DLD1 (cell line): ENCODE measurements at regions not wholly inside any gene's neighbourhood (a gene's known extent, or its start where the extent isn't known, plus 50 kb on each side); places are given as distances from the start of the nearest gene placed in this dataset.
"Not testable (repeated sequence)": the region's sequence is repeated elsewhere in the genome, so short reads cannot be mapped to it uniquely, and the experiment has no call there.

Source experiments
- in situ Hi-C: cut with HindIII; loops from 2 replicates; pipeline ENCODE4 v1.10.0; 2017; ENCODE audit warnings: low sequenced_read_pairs

DNA sequence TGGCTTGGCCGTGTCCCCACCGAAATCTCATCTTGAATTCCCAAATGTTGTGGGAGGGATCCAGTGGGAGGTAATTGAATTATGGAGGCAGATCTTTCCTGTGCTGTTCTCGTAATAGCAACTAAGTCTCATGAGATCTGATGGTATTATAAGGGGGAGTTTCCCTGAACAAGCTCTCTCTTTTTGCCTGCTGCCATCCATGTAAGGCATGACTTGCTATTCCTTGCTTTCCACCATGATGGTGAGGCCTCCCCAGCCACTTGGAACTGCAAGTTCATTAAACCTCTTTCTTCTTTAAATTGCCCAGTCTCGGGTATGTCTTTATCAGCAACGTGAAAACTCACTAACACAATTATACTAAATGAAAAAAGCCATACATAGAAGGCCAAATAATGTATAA lies 101.3 kb upstream of the LYPLAL1 start:
- in situ Hi-C loops: no loop called here

DNA sequence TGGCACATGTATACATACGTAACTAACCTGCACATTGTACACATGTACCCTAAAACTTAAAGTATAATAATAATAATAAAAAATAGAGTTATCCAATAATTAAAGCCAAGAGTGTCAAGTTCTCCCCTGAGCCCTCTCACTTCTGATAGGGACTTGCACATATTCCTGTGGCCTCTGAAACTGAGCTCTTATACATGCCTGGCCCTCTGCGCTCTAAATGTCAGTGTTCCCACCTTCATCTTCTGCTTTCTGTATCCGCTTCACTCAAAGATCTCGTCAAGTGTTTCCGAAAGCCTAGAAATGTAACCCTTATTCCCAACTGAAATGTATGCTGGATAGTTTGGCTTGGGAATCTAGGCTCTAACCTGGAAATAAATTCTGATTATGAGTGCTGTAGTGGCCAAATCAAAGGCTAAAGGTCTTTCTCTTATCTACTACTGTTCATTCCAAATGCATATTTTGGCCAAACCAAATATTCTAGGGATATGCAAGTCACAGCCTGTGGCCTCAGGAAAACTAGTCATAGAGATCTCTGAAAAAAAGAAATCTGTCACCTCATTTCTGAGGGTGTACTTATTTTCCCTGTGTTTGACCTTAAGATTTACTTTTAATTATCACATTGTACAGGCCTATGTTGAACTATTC lies 99.5 kb upstream of the LYPLAL1 start:
- in situ Hi-C loops: no loop called here

DNA sequence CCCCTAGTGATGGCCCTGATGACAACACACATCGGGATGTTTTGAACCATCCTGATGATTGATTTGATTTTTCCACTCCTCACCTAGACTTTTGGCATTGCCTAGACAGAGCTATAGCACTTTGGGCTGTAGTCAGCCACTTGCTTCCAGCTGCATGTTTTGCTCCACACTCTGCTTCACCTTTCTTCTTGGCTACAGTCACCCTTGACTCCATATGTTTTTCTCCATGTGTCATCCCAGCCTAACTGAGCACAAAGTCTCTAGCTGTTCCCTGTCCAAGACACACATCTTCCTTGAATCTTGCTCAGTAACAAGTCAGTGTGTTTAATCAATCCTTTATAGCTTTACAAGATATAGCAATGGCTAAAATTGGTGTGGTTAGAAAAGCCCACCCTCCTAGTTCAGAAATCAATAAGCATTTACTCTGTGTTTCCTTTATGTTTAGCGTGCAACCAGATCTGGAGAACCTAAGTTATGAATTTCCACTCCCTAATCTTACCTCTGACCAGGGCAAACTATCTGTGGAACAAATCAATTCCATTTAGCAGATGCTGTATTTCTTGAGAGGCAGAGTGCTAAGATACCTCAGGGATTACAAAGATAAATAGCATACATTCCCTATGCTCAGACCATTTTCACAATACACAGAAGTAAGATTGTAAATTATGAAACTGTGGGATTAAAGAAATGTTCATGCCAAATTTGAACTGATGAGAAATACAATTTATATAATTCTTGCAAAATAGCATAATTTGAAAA lies 98.4 kb upstream of the LYPLAL1 start:
- in situ Hi-C loops: no loop called here

DNA sequence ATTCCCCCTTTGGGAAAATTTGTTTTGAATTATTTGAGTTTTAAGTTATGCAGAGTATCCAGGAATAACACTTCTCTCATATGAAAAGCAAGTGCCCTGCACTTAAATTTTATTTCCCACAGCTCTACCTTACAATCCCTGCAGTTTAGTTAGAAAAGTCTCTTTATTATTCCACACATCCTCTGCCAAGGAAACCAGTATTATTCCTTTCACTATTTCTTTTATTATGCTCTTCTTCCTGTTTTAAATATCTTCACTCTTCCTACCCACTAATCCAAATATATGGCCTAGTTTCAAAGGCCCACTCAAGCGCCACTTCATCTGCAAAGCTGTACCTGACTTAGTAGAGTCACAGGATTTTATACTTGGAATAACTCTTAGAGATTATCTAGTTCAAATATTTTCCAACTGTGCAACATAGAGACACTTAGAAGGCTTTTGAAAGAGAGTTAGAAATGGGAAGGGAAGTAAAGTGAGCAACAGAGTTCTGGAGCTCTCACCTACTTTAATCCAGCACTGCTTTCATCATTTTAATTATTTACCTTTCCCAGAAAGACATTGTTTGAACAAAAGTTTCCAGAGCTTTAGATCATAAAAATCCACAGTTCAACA lies 97.2 kb upstream of the LYPLAL1 start:
- in situ Hi-C loops: no loop called here

DNA sequence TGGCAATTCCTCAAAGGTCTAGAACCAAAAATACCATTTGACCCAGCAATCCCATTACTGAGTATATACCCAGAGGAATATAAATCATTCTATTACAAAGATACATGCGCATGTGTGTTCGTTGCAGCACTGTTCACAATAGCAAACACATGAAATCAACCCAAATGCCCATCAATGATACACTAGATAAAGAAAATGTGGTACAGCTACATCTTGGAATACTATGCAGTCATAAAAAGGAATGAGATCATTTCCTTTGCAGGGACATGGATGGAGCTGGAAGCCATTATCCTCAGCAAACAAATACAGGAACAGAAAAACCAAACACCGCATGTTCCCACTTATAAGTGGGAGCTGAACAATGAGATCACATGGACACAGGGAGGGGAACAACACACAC lies 95.9 kb upstream of the LYPLAL1 start:
- in situ Hi-C loops: not testable (repeated sequence)

DNA sequence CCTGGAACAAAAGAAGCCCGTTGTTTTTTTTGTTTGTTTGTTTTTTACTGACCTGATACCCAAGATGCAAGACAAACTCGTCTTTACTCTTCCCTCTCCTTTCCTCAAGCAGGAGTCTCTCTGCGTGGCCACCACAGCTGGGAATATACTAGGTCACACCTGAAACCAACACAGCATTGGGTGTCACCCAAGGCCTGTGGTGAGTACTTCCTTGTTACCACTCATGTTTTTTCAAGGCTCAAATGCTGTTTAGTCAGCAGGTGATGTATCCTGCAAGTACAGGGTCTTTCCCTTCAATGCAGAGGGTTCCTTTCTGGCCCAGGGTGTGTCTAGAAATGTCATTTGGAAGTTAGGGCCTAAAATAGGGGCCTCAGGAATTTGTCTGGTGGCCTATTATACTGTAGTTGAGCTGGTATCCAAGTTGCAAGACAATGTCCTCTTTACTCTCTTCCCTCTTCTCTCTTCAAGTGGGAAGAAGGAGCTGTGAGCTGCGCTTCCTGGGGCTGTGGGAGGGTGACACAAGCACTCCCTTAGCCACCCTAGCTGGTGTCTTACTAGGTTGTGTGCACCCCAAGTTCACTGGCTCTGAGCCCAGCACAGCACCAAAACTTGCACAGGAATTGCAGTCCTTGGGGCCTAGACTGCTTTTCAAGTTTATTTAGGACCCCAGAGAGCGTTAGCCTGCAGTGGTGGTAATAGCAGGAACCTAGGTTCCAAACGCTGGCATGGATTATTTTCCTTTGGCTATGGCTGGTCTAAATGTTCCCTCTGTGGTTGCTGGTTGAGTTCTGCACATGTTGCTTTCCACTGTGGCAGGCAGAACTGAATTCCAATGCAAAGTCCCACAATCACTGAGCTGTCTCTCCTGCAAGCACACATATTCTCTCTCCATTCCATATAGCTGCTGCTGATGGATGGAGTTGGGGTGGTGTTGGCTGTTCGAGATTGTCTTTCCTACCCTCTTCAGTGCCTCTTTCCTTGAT lies 91.4 kb upstream of the LYPLAL1 start:
- in situ Hi-C loops: no loop called here

DNA sequence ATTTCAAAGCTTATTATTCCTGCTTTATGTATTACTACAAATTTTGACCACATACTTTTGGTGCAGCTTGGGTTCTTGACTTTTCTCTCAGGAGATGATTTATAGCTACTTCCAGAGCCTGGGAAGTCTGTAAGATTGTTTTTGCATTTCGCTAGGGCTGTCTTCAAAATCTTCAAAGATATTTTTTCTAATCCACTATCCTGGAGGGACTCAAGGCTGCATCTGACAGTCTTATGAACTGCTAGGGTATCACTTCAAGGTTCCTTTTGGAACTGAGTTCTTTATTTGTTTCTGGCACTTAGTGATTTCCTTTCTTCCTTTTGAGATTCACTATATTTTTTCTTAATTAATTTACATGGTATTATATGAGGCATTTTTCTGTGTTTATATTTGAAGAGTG lies 90.0 kb upstream of the LYPLAL1 start:
- in situ Hi-C loops: no loop called here

DNA sequence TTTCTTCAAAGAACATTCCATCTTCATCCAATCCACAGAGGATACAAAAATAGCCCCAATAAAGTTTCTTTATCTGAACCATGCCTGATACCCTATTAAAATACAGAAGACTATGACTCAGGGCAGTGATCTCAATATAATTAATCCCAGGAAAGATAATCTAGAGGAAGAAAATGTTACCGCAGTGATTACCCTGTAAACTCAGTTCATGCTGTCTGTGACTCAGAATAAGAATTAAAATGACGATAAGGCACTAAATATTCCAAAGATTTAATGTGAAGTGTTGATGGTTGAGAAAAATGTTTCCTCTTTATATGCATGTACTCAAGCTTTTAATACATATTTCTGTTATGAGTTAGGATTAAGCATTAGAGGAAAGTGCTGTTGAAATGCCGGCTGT lies 88.6 kb upstream of the LYPLAL1 start:
- in situ Hi-C loops: no loop called here

DNA sequence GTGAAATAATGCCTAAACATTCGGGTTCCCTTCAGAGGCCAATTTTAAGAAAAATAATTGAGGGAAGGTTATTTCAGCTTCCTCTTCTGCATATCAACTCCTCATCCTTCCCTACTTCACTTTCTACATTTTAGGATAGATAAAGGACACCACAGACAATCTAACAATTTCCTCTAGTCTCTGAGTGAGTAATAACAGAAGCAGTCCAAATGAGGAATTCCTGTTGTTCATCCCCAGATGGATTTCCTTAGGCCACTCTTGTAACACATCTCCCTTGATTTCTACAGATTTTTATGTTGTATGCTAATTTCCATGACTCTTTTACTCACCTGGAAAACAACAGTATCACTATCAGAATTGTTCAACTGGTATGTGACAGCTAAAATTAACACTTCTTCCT lies 87.7 kb upstream of the LYPLAL1 start:
- in situ Hi-C loops: no loop called here

DNA sequence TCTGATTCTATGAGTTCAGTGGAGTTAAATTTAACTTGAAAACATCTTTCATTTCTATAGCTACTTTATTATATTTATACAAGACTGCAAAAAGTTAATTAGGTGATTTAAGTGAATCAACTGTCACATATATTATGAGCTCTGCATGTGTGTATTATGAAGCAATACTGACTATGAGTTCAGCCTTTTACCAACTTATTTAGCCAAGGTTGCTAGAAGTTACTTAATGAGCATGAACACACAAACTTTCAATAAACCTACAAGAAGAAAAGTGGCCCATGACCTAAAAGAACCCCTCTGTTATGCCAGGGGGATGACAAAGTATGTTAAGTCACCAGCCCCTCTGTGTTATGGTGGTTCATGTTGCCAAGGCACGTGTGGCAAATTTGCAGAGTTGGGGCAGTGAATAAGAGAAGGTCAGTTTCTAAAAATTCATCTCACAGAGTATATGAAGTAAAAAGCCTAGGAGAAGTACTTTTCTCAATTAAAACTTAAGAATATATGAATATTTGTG lies 86.7 kb upstream of the LYPLAL1 start:
- in situ Hi-C loops: no loop called here

DNA sequence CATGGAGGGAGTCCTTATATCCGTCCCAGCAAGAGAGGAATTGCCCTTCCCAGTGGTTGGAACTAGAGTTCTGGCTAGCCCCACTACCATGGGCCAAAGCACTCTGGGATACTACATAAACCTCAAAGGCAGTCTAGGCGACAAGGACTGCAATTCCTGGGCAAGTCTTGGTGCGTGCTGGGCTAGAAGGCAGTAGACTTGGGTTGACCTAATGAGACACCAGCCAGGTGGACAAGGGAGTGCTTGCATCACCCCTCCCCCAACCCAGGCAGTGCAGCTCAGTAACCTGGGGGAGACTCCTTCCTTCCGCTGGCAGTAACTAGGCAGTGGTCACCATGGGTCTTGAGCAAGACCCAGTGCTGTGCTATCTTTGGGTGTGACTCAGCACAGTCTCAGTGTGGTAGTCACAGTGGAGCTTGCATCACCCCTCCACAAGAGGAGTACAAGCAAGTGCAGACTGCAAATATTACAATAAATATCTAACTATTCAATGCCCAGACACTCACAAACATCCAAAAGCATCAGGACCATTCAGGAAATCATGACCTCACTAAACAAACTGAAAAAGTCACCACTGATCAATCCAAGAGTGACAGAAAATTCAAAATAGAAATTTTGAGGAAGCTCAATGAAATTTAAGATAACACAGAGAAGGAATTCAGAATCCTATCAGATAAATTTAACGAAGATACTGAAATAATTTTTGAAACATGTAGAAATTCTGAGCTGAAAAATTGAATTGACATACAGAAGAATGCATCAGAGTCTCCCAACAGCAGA lies 84.7 kb upstream of the LYPLAL1 start:
- in situ Hi-C loops: no loop called here

DNA sequence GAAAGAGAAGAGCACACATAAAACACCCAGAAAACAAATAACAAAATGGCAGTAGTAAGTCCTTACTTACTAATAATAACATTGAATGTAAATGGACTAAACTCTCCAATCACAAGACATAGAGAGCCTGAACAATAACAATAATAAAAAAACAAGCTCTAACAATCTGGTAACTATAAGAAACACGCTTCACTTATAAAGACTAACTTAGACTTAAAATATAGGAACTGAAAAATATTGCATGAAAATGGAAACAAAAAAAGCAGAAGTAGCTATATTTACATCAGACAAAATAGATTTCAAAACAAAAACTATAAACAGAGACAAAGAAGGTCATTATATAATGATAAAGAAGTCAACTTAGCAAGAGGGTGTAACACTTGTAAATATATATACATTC lies 83.1 kb upstream of the LYPLAL1 start:
- in situ Hi-C loops: no loop called here

DNA sequence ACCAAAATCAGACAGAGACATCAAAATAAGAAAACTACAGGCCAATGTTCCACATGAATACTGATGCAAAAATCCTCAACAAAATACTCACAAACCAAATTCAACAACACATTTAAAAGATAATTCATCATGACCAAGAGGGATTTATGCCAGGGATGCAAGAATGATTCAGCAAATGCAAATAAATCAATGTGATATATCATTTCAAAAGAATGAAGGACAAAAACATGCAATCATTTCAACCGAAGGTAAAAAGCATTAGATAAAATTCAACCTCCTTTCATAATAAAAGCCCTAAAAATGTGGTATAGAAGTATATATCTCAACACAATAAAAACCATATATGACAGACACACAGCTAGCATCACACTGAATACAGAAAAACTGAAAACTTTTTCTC lies 81.5 kb upstream of the LYPLAL1 start:
- in situ Hi-C loops: no loop called here

DNA sequence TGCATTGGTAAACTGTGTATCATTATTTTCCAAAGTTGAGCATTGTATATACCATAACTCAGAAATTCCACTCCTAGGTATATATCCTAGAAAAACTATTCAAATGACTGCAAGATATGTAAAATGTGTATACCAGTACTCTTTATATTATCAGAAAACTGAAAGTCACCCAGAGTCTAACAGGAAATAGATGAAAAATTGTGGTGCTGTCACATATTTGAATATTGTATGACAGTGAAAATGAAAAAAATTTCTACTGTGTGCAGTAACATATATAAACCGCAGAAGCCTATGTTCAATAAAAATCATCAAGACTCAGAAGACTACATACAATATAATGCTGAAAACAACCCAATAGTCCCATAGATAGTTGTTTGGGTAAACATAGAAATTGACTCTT lies 74.4 kb upstream of the LYPLAL1 start:
- in situ Hi-C loops: no loop called here

DNA sequence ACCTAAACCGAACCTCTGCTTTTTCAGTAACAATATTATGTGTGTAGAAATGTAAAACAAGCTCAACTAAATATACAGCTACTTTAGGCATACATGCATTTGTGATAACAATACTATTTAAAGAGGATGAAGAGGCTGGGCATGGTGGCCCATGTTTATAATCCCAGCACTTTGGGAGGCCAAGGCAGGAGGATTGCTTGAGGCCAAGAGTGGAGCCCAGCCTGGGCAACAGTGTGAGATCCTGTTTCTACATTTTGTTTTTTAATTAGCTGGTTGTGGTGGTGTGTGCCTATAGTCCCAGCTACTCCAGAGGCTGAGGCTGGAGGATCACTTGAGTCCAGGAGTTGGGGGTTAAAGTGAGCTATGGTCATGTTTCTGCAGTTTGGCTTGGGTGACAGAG lies 73.6 kb upstream of the LYPLAL1 start:
- in situ Hi-C loops: no loop called here

DNA sequence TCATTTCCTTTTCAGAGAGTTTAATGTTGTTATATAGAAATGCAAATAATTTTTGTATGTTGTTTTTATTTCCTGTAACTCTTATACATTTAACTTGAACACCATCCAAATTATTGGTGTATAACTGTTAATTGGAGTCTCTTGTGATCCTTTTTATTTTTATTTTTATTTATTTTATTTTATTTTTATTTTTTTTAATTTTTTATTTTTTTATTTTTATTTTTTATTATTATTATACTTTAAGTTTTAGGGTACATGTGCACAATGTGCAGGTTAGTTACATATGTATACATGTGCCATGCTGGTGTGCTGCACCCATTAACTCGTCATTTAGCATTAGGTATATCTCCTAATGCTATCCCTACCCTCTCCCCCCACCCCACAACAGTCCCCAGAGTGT lies 71.2 kb upstream of the LYPLAL1 start:
- in situ Hi-C loops: not testable (repeated sequence)

DNA sequence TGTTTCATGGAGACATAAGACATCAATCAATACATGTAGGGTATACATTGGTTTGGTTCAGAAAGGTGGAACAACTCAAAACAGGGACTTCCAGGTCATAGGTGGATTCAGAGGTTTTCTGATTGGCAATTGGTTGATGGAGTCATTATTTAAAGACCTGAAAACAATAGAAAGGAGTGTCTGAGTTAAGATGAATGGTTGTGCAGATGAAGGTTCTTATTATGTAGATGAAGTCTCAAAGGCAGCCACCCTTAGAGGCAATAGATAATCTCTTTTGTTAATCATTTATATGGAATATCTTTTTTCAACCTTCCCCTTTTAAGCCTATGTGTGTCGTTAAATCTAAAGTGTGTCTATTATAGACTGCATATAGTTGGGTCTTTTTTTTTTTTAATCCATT lies 67.8 kb upstream of the LYPLAL1 start:
- in situ Hi-C loops: no loop called here

DNA sequence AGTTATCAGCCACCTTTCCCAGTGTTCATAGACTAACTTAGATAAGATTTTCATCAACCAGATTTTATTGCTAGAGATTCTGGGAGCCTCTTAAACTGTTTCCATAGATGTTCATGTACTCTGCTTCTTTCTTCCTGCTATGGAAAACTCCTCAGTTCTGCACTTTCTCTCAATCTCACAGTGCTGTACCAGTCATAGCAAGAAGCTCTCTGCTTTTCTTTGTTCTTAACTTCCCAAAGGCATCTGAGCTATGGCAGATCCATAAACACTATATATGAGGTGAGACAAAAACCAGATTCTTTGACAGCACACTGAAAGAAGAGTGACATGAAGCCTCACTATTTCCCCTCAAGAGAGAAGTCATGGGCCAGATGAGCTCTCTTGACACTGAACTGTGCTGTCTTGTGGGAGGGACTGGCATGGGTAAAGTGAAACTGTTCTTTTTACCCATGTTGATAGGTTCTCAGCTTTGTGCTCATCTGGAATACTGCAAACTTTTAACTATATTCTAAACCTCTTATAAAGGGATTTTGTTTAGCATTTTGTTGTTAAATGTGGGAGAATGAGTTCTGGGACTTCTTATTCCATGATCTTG lies 64.2 kb upstream of the LYPLAL1 start:
- in situ Hi-C loops: no loop called here

DNA sequence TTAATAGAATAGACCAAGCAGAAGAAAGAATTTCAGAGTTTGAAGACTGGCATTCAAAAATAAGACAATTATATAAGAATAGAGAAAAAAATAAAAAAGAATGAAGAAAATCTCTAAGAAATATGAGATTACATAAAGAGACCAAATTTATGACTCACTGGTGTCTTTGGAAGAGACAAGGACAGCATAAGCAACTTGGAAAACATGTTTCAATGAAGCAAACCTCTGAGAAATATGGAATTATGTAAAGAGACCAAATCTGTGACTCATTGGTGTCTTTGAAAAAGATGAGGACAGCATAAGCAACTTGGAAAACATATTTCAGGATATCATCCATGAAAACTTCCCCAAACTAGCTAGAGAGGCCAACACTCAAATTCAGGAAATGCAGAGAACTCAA lies 60.4 kb upstream of the LYPLAL1 start:
- in situ Hi-C loops: no loop called here

DNA sequence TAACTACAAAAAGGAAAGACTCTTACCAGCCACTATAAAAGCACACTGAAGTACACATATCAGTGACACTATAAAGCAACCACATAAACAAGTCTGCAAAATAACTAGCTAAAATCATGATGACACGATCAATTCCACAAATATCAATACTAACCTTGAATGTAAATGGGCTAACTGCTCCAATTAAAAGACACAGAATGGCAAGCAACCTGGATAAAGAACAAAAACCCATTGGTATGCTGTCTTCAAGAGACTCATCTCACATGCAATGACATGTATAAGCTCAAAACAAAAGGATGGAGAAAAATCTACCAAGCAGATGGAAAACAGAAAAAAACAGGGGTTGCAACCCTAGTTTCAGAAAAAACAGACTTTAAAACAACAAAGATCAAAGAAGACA lies 59.7 kb upstream of the LYPLAL1 start:
- in situ Hi-C loops: no loop called here
